Small intestine (tissue), 7 donors: ENCODE measurements at regions not wholly inside any gene's neighbourhood (a gene's known extent, or its start where the extent isn't known, plus 50 kb on each side); places are given as distances from the start of the nearest gene placed in this dataset.
"Not testable (repeated sequence)": the region's sequence is repeated elsewhere in the genome, so short reads cannot be mapped to it uniquely, and the experiment has no call there.

Source experiments
- DNase-seq, 2 donors: peaks; one replicate each; pipeline versions ENCODE4 v3.0.0 to v3.0.0-alpha.2; 2013
- FAIRE-seq: peaks from 2 replicates; lab custom pipeline; 2012; peaks lifted over from hg19 to GRCh38; lab: Jason Lieb, UNC
- H3K27ac ChIP-seq, 3 donors: one replicate each; pipeline ENCODE4 v1.5.1; 2013; ENCODE audit warnings: low read length in 2 of 3, mild to moderate bottlenecking in 2 of 3, control low read depth in 1 of 3, inconsistent platforms in 1 of 3, low read depth in 1 of 3, moderate library complexity in 1 of 3
- H3K27me3 ChIP-seq, 3 donors: one replicate each; pipeline ENCODE4 v1.6.1; 2013; ENCODE audit warnings: low read length in 3 of 3, inconsistent platforms in 1 of 3; ENCODE audit not compliant: control insufficient read depth in 3 of 3, insufficient read depth in 3 of 3
- H3K36me3 ChIP-seq, 3 donors: one replicate each; pipeline ENCODE4 v1.6.1; 2013; ENCODE audit warnings: low read length in 3 of 3, inconsistent platforms in 1 of 3, low read depth in 1 of 3, mild to moderate bottlenecking in 1 of 3, moderate library complexity in 1 of 3; ENCODE audit not compliant: control insufficient read depth in 3 of 3, insufficient read depth in 2 of 3
- H3K4me1 ChIP-seq, 3 donors: one replicate each; pipeline ENCODE4 v1.6.1; 2013; ENCODE audit warnings: low read length in 2 of 3, inconsistent platforms in 1 of 3, low read depth in 1 of 3, mild to moderate bottlenecking in 1 of 3, moderate library complexity in 1 of 3; ENCODE audit not compliant: control insufficient read depth in 3 of 3, insufficient read depth in 2 of 3
- H3K4me3 ChIP-seq, 3 donors: one replicate each; pipeline ENCODE4 v1.5.1; 2013; ENCODE audit warnings: low read length in 3 of 3, control low read depth in 1 of 3, inconsistent platforms in 1 of 3, low read depth in 1 of 3, mild to moderate bottlenecking in 1 of 3, moderate library complexity in 1 of 3
- H3K9me3 ChIP-seq, 2 donors: one replicate each; pipeline ENCODE4 v1.6.1; 2013; ENCODE audit warnings: low read depth in 1 of 2, low read length in 1 of 2; ENCODE audit not compliant: control insufficient read depth in 2 of 2, insufficient read depth in 1 of 2
- WGBS, 3 donors: extraction: QIAGEN DNeasy Blood & Tissue Kit; methylation state at CpG; one replicate each; pipeline ENCODE4 v1.1.7; 2013; 5-methylcytosine and 5-hydroxymethylcytosine counted together
- donor health status: healthy with polysubstance abuse.
- donor health status: control.
- donor health status: control.
- donor health status: Bipolar disorder and iron deficiency.
- donor health status: healthy.

DNA sequence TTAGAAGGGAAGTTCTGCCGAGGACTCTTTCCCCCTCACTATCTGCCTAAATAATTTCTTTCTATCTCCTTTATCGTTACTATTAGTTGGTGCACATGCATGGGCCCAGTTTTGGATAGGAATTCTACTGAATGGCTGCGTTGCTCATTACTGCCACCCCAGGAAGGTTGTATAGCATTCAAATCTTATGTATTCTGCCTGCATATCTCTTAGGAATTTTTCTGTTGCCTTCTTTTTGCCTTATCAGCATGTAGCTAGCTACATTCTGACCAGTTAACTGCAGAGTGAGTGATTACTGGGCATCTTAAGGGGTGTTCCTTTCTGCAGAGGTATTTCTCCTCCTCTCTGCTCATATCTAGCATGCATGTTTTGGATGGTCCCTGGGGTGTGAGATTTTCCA lies 239.6 kb downstream of the TDRD15 start:
- Histone ChIP-seq H3K9me3 (no peaks in the 10 kb centered on the region), H3K27ac (no peak overlapping the region), H3K4me3 (no peak overlapping the region), H3K27me3 (no peaks in the 10 kb centered on the region), H3K36me3 (no peaks in the 10 kb centered on the region), H3K4me1 (no peaks in the 10 kb centered on the region)
- DNase-seq (no peak), FAIRE-seq (no peak)
- WGBS, 3 donors, result 68 to 84% (median 83%) methylated on average over 3 of the region's 3 CpGs

DNA sequence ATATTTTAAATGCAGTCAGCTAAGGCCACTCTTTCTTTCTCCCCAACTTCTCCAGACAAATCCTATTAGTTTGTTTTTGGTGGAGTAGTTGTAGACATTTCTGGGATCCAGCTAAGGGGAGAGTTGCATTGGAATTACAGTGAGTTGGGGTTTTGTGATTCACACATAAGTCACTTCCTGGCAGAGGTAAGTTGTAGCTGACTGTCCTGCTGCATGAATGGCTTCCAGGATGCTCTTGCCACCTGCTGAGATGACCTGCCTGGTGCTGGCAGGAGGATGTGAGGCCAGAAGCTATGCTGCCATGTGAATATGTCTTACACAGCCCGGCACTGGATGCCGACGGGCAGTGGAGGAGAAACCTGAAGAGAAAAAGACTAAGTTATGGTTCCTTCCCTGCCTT lies 243.7 kb downstream of the TDRD15 start:
- Histone ChIP-seq H3K36me3 (no peaks in the 10 kb centered on the region), H3K4me3 (no peak overlapping the region), H3K4me1 (no peaks in the 10 kb centered on the region), H3K27ac (no peak overlapping the region), H3K27me3 (peaks cover 0 to 2% (median 0%) of the 10 kb centered on the region in 3 donors), H3K9me3 (no peaks in the 10 kb centered on the region)
- DNase-seq, result no peak
- 89 to 98% (median 96%) methylated on average over 3 of the region's 3 CpGs for WGBS, 3 donors
- FAIRE-seq, result no peak

DNA sequence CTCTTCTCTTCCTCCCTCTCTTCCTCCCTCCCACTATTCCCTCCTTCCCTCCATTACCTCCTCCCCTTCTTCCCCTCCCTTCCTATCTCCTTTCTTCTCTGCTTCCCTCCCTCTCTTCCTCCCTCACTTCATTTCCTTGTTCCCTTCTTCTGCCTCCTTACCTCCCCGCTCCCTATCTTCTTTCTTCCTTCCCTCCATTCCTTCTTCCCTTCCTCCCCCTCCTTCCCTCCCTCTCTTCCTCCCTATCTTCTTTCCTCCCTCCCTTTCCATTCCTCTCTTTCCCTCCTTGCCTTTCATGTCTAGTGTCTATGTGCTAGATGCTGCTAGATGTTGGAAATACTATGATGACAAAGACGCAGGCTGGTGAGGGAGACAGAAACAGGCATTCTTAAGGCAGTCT lies 246.0 kb downstream of the TDRD15 start:
- no peak for FAIRE-seq
- Histone ChIP-seq H3K4me1 (no peaks in the 10 kb centered on the region), H3K27me3 (peaks cover 0 to 2% (median 0%) of the 10 kb centered on the region in 3 donors), H3K4me3 (no peak overlapping the region), H3K9me3 (no peaks in the 10 kb centered on the region), H3K36me3 (no peaks in the 10 kb centered on the region), H3K27ac (no peak overlapping the region)
- no peak for DNase-seq
- 84 to 89% (median 85%) methylated on average over 2 of the region's 2 CpGs for WGBS, 3 donors

DNA sequence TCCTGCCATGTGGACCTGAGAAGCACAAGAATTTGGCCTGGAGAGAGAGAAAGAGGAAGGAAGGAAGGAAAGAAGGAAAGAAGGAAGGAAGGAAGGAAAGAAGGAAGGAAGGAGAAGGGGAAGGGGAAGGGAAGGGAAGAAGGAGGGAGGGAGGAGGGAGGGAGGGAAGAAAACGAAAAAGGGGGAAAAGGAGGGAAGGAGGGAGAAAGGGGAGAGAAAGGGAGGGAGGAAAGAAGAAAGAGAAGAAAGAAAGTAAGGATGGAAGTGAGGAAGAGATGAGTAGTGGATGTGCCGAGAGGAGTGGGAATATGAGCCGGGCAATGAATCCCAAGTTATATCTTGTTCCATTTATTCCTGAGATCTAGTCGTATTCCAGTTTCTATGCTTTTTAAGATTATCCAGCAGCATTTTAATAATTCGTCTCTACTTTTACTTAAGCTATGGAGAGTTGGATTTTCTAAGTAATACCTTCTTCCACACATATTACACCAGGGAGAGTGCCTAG lies 247.8 kb downstream of the TDRD15 start:
- FAIRE-seq (no peak), DNase-seq (no peak)
- Histone ChIP-seq H3K4me1 (no peaks in the 10 kb centered on the region), H3K36me3 (no peaks in the 10 kb centered on the region), H3K4me3 (no peak overlapping the region), H3K9me3 (no peaks in the 10 kb centered on the region), H3K27me3 (peaks cover 0 to 2% (median 0%) of the 10 kb centered on the region in 3 donors), H3K27ac (no peak overlapping the region)
- WGBS, 3 donors, result 73 to 81% (median 77%) methylated on average over 5 of the region's 5 CpGs

DNA sequence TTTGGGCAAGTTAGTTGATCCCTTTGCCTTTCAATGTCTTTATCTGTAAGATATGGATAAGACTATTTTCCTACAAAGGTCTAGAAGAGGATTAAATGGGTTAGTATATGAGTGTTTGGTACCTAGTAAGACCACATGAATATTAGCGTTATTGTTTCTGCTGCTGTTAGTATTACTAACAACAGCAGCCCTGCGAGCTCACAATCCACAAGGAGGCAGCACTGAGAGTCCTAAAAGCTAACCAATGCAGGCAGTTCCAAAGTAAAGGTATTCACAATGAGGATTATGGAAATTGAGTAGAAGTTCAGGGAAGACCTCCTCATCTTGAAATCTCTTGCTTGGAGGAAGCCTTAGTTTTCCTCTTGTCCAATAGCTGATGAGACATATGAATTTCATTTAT lies 248.9 kb downstream of the TDRD15 start:
- no peak overlapping the region for H3K4me3 ChIP-seq
- H3K27me3 ChIP-seq, result peaks cover 0 to 2% (median 0%) of the 10 kb centered on the region in 3 donors
- DNase-seq (peak in 1 of 2 donors; percentile 7), FAIRE-seq (no peak)
- H3K36me3 ChIP-seq, result no peaks in the 10 kb centered on the region
- 52 to 64% (median 53%) methylated on average over 2 of the region's 2 CpGs for WGBS, 3 donors
- H3K9me3 ChIP-seq, result no peaks in the 10 kb centered on the region
- H3K27ac ChIP-seq, result no peak overlapping the region
- H3K4me1 ChIP-seq, result no peaks in the 10 kb centered on the region

DNA sequence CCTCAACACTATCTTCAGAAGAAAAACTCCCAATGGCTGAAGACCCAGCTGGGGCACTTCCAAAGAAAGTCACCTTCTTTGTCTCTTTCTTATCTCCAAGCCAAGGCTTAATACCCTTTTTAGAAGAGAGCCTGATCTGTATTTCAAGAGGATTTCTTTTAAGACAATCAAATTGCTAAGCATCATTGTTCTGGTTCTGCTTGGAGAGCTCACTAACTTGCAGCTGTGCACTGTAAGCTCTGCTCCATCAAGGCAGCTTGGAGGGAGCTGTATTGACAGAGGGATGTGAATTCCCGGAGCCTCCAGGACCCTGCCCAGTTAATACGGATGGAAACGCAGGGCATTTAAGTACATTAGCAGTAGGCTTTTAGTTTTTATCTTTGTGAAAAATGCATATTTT lies 253.1 kb downstream of the TDRD15 start:
- Histone ChIP-seq H3K4me1 (no peaks in the 10 kb centered on the region), H3K4me3 (no peak overlapping the region), H3K9me3 (no peaks in the 10 kb centered on the region), H3K36me3 (no peaks in the 10 kb centered on the region), H3K27me3 (peaks cover 0 to 2% (median 0%) of the 10 kb centered on the region in 3 donors), H3K27ac (no peak overlapping the region)
- FAIRE-seq (no peak), DNase-seq (no peak)
- WGBS, 3 donors, result 69 to 80% (median 73%) methylated on average over 3 of the region's 3 CpGs

DNA sequence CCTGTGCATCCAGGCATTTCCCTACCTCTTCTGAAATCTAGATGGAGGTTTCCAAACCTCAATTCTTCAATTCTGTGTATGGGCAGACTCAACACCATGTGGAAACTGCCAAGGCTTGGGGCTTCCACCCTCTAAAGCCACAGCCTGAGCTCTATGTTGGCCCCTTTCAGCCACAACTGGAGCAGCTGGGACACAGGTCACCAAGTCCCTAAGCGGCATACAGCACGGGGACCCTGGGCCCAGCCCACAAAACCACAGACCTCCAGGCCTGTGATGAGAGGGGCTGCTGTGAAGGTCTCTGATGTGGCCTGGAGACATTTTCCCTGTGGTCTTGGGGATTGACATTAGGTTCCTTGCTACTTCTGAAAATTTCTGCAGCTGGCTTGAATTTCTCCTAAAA lies 255.4 kb downstream of the TDRD15 start:
- FAIRE-seq (no peak), DNase-seq (no peak)
- Histone ChIP-seq H3K36me3 (no peaks in the 10 kb centered on the region), H3K4me1 (no peaks in the 10 kb centered on the region), H3K27me3 (no peaks in the 10 kb centered on the region), H3K4me3 (no peak overlapping the region), H3K9me3 (no peaks in the 10 kb centered on the region), H3K27ac (no peak overlapping the region)
- WGBS, 3 donors, result 78 to 83% (median 83%) methylated on average over 2 of the region's 2 CpGs

DNA sequence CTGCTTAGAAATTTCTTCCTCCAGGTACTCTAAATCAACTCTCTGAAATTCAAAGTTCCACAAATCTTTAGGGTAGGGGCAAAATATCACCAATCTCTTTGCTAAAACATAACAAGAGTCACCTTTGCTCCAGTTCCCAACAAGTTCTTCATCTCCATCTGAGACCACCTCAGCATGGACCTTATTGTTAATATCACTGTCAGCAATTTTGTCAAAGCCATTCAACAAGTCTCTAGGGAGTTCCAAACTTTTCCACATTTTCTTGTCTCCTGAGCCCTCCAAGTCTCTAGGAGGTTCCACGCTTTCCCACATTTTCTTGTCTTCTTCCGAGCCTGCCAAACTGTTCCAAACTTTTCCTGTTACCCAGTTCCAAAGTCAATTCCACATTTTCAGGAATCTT lies 255.9 kb downstream of the TDRD15 start:
- not testable (repeated sequence) for H3K36me3 ChIP-seq, H3K4me1 ChIP-seq, H3K4me3 ChIP-seq, H3K27me3 ChIP-seq, FAIRE-seq, H3K27ac ChIP-seq, DNase-seq, H3K9me3 ChIP-seq
- WGBS, 3 donors, result 89 to 93% (median 90%) methylated on average over 2 of the region's 2 CpGs

DNA sequence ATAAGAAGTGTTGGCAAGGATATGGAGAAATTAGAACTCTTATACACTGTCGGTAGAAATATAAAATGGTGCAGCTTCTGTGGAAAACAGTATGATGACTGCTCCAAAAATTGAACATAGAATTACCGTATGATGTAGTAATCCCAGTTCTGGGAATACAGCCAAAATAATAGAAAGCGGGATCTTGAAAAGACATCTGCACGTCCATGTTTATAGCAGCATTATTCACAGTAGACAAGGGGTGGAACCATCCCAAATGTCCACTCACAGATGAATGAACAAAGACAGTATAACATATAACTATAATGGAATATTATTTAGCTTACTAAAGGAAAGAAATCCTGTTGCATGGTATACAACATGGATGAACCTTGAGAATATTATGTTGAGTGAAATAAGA lies 257.7 kb downstream of the TDRD15 start:
- H3K27ac ChIP-seq, result no peak overlapping the region
- H3K4me1 ChIP-seq, result no peaks in the 10 kb centered on the region
- H3K36me3 ChIP-seq, result no peaks in the 10 kb centered on the region
- DNase-seq (no peak), FAIRE-seq (no peak)
- H3K27me3 ChIP-seq, result no peaks in the 10 kb centered on the region
- 49 to 64% (median 60%) methylated on average over 4 of the region's 4 CpGs for WGBS, 3 donors
- H3K4me3 ChIP-seq, result no peak overlapping the region
- H3K9me3 ChIP-seq, result no peaks in the 10 kb centered on the region
